Motor neuron (in vitro differentiated cells): ENCODE measurements at regions not wholly inside any gene's neighbourhood (a gene's known extent, or its start where the extent isn't known, plus 50 kb on each side); places are given as distances from the start of the nearest gene placed in this dataset.
A peak's percentile ranks its signal among the peaks of the same experiment; 100 is the strongest.
"Not testable (repeated sequence)": the region's sequence is repeated elsewhere in the genome, so short reads cannot be mapped to it uniquely, and the experiment has no call there.

Experiments
- ATAC-seq, 8 experiments: fragments of 200-7000 bp; cut with Tn5 transposase; replicated peaks in 6 of 8; 2 replicates each; pipeline ENCODE4 v1.8.0; 2021; ENCODE audit warnings: mild to moderate bottlenecking in 8 of 8, moderate library complexity in 8 of 8
- H3K27ac ChIP-seq, 2 donors: fragments of 250-450 bp; sonication (Bioruptor Pico); 2 replicates each; pipeline ENCODE4 v1.9.0; 2021; ENCODE audit warnings: antibody characterized with exemption in 2 of 2, mild to moderate bottlenecking in 2 of 2, moderate library complexity in 1 of 2
- H3K4me1 ChIP-seq, 2 donors: fragments of 250-450 bp; sonication (Bioruptor Pico); replicated peaks in 1 of 2; 2 replicates each; pipeline ENCODE4 v1.6.1; 2021; ENCODE audit warnings: antibody characterized with exemption in 2 of 2, mild to moderate bottlenecking in 2 of 2, moderate library complexity in 1 of 2
- H3K4me3 ChIP-seq, 5 donors: fragments of 250-450 bp; sonication (Bioruptor Pico); 2 replicates each; pipeline ENCODE4 v1.9.0; 2021; ENCODE audit warnings: antibody characterized with exemption in 5 of 5, mild to moderate bottlenecking in 5 of 5, moderate library complexity in 4 of 5
- WGBS, 10 experiments: fragments of 450-650 bp; shearing (Covaris generic); methylation state at CpG; one replicate each; pipeline ENCODE4 v1.0.0; 2022; 5-methylcytosine and 5-hydroxymethylcytosine counted together
- in situ Hi-C, 9 experiments: fragments of 400-800 bp; cut with MboI; loops; one replicate each; pipeline ENCODE4 v1.15.0; 2021; ENCODE audit warnings: low sequenced_read_pairs in 9 of 9, low pct_unique_long_range_greater_than_20kb in 2 of 9; ENCODE audit not compliant: unreplicated experiment in 9 of 9

DNA sequence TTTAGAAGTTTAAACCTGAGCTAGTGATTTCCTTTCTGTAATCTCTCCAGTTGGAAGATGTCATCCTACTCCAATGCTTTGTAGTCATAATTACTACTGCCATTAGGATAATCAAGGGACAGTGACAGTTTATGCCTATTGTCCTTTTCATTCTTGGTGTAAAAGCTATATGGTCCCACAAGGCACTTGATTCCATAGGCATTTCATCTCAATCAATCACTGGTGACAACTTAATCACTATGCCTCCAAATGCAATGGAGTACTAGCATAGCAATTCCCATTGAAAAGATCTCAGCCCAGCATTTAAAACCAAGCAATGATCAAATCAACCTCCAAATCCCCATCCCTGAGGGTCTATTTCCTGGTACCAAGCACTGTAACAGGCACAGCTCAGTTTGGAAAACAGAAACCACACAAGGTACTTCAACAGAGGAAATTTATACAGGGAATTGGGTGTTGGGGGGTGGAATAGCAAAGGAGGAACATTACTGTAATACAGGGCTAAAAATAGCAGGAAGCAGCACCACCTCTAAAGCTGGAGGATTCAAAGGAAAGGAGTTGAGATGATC lies 51.0 kb downstream of the FHIP2A start:
- no peak overlapping the region for H3K4me3 ChIP-seq
- in situ Hi-C loops: loop anchor here in 3 of 9 experiments (10.0 to 25.0 kb wide), 2 partner anchors 240 to 252 kb away; no protein-coding TSS in a partner anchor
- H3K27ac ChIP-seq: no peak overlapping the region
- peaks cover 10 to 52% of the 10 kb centered on the region in 2 donors for H3K4me1 ChIP-seq
- ATAC-seq: no peak

GRCh38 chr10:114874827-114875411 lies 53.3 kb downstream of the FHIP2A start:
- no peak overlapping the region for H3K4me3 ChIP-seq
- H3K27ac ChIP-seq: no peak overlapping the region
- H3K4me1 ChIP-seq: peaks cover 2 to 31% of the 10 kb centered on the region in 2 donors
- peak; percentile 17 to 98 (median 92) for ATAC-seq
- WGBS, 10 experiments: 17 to 80% (median 32%) methylated on average over 1 to 11 of the region's 17 CpGs; no CpG with 5 or more reads in 1 of the 10 experiments
- in situ Hi-C loops: loop anchor here in 4 of 9 experiments (10.0 to 25.0 kb wide), 2 partner anchors 237 to 250 kb away; no protein-coding TSS in a partner anchor

- in situ Hi-C loops: loop anchor here in 2 of 9 experiments (10.0 to 25.0 kb wide), 2 partner anchors 237 to 249 kb away; no protein-coding TSS in a partner anchor
- not testable (repeated sequence) for ATAC-seq, H3K27ac ChIP-seq, H3K4me3 ChIP-seq
- H3K4me1 ChIP-seq: peaks cover 0 to 24% of the 10 kb centered on the region in 2 donors
- WGBS, 10 experiments: 80 to 100% (median 96%) methylated on average over 1 to 4 of the region's 4 CpGs; no CpG with 5 or more reads in 1 of the 10 experiments
These were observed 54.1 kb downstream of the FHIP2A start for GRCh38 chr10:114875590-114876081.

- Histone ChIP-seq H3K27ac (no peak overlapping the region), H3K4me1 (peaks cover 0 to 23% of the 10 kb centered on the region in 2 donors), H3K4me3 (no peak overlapping the region)
- ATAC-seq: no peak
- 29 to 100% (median 95%) methylated on average over 1 to 3 of the region's 9 CpGs; no CpG with 5 or more reads in 5 of the 10 experiments for WGBS, 10 experiments
- in situ Hi-C loops: loop anchor here in 2 of 9 experiments (10.0 to 25.0 kb wide), 2 partner anchors 236 to 249 kb away; no protein-coding TSS in a partner anchor
These were observed 54.6 kb downstream of the FHIP2A start for GRCh38 chr10:114876169-114876568.

DNA sequence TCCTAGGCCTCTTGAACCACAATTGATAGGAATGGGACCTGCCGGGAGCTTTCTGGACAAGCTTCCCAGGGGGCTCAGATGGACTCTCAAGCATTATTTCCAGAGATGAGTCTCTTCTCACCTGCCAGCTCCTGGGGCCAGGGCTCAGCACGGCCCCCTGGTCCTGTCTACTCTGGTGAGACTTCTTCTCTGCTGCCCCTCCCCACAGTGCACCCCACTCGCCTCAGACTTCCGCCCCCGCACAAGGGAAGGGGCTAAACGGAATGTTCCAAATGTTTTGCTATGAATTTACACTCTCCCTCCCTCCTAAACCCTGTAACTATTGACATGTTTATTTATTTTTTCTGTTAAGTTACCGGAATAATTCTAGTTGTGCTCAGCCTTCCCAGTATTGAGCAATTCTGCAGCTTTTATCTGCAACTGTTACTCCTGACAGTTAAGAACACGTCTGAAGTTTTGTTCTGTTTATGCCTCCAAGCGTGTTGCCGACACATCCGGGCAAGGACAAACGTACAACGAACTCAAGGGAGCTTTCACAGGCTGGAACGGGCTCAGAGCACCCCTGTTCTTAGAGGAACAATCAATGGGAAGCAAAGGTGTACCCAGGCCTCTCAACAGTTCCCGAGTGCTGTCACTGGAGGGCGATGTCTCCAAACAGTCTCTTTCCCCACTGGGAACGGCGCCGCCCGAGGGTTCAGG lies 55.2 kb downstream of the FHIP2A start:
- Histone ChIP-seq H3K27ac (no peak overlapping the region), H3K4me3 (no peak overlapping the region), H3K4me1 (peaks cover 0 to 19% of the 10 kb centered on the region in 2 donors)
- 0 to 31% (median 13%) methylated on average over 3 to 9 of the region's 20 CpGs; no CpG with 5 or more reads in 1 of the 10 experiments for WGBS, 10 experiments
- ATAC-seq: peak; percentile 61 to 91 (median 78)
- in situ Hi-C loops: loop anchor here in 2 of 9 experiments (10.0 to 25.0 kb wide), 2 partner anchors 236 to 248 kb away; no protein-coding TSS in a partner anchor

GRCh38 chr10:114877301-114877644 lies 55.7 kb downstream of the FHIP2A start:
- Histone ChIP-seq H3K4me3 (no peak overlapping the region), H3K4me1 (peaks cover 0 to 21% of the 10 kb centered on the region in 2 donors), H3K27ac (no peak overlapping the region)
- WGBS, 10 experiments: 42 to 93% (median 64%) methylated on average over 3 to 6 of the region's 6 CpGs; no CpG with 5 or more reads in 2 of the 10 experiments
- no peak for ATAC-seq
- in situ Hi-C loops: loop anchor here in 2 of 9 experiments (10.0 to 25.0 kb wide), 2 partner anchors 235 to 248 kb away; no protein-coding TSS in a partner anchor

DNA sequence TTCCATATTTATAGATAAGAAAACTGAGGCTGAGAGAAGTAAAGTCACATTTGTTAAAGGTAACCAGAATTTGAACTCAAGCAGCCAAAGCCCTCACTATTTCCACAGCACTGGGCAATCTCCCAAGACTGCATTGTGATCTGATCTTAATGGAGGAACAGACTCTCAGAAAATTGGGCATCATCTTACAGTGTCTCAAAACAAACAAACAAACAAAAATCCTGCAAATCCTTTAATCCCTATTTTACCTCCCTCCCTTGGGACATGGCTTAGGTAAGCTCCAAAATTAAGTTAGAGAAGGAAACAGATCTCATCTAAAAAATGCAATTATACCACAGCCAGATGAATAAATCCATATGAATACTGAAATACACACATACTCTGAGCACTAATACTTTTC lies 57.5 kb downstream of the FHIP2A start:
- Histone ChIP-seq H3K4me3 (no peak overlapping the region), H3K27ac (no peak overlapping the region), H3K4me1 (peaks cover 0 to 21% of the 10 kb centered on the region in 2 donors)
- in situ Hi-C loops: loop anchor here in 2 of 9 experiments (10.0 to 25.0 kb wide), 2 partner anchors 233 to 246 kb away; no protein-coding TSS in a partner anchor
- no peak for ATAC-seq

DNA sequence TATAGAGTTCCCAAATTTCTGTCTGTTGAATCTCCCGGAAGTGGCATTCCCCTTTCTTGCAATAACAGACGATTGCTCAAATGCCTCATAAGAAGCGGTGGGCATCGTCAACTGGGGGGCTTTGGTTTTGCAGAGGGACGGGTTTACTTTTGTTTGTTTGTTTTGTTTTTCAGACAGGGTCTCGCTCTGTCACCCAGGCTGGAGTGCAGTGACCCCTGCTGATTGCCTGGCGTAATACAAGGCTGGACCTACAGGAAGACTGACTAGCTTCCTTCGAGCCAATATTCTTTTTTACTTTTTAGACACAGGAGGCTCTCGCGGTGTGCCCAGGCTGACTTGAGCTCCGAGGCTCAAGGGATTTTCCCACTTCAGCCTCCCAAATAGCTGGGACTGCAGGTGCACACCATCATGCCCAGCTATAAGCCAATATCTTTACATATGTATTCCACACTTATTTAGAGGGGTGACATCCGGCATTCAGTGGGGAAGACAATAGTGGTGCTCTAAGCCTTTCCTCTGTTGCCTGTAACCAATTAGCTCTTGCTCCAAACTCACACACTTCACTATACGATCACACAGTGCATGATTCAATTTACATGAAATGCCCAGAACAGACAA lies 58.1 kb downstream of the FHIP2A start:
- H3K4me1 ChIP-seq: peaks cover 0 to 18% of the 10 kb centered on the region in 2 donors
- no peak overlapping the region for H3K4me3 ChIP-seq
- H3K27ac ChIP-seq: no peak overlapping the region
- in situ Hi-C loops: loop anchor here in 2 of 9 experiments (10.0 to 25.0 kb wide), 2 partner anchors 233 to 245 kb away; no protein-coding TSS in a partner anchor
- peak in 3 of 8 experiments; percentile 38 to 62 (median 55) for ATAC-seq
- 13 to 84% (median 41%) methylated on average over 2 to 12 of the region's 13 CpGs; no CpG with 5 or more reads in 1 of the 10 experiments for WGBS, 10 experiments

DNA sequence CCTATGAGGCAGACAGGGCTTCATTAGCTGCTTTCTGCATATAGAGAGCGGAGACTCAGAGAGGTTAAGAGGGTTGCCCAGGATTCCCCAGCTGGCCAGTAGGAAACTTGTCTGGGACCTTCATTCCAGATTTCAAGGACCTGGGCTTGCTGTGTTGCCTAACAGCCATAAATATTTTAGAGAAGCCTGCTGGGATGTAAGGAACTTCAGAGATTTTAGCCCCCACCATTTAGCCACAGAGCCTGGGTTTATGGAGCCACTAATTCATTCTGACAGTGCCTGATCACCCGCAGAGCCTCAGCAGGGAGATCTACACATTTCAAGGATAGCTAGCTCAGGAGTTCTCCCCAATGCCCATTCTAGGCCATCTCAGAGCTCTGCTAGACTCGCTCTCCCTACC lies 56.6 kb upstream of the TRUB1 start:
- in situ Hi-C loops: loop anchor here in 1 of 9 experiments (25.0 kb wide), 1 partner anchor 231 kb away; no protein-coding TSS in a partner anchor
- no peak for ATAC-seq
- no peak overlapping the region for H3K4me3 ChIP-seq
- no peak overlapping the region for H3K27ac ChIP-seq
- WGBS, 10 experiments: 45 to 100% (median 76%) methylated on average over 1 to 2 of the region's 3 CpGs; no CpG with 5 or more reads in 3 of the 10 experiments
- H3K4me1 ChIP-seq: peaks cover 2 to 19% of the 10 kb centered on the region in 2 donors

GRCh38 chr10:114881901-114882300 lies 56.1 kb upstream of the TRUB1 start:
- no peak for ATAC-seq
- in situ Hi-C loops: loop anchor here in 1 of 9 experiments (25.0 kb wide), 1 partner anchor 230 kb away; no protein-coding TSS in a partner anchor
- Histone ChIP-seq H3K27ac (no peak overlapping the region), H3K4me1 (peaks cover 2 to 19% of the 10 kb centered on the region in 2 donors), H3K4me3 (no peak overlapping the region)
- WGBS, 10 experiments: 39 to 100% (median 72%) methylated on average over 1 to 10 of the region's 12 CpGs; no CpG with 5 or more reads in 1 of the 10 experiments

DNA sequence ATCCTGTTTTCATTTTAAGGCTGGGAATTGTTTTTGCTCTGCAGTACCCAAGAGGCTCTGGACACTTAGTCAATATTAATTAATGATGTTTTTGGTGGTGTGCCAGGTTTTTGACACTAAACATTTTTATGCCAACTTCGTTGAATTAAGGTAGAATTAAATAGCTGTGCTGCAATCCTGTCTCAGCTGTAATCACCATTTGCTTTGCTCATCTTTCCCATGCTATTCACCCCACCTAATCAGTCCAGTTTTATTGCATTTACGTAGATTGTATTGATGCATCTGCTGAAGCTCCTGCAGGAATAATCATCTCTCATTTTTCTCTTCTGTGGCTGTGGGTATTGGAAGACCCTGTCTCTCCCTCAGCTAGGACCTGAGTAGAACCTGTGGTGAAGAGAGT lies 52.6 kb upstream of the TRUB1 start:
- peaks cover 2 to 14% of the 10 kb centered on the region in 2 donors for H3K4me1 ChIP-seq
- ATAC-seq: peak in 5 of 8 experiments; percentile 29 to 87 (median 62)
- WGBS, 10 experiments: 0 to 80% (median 43%) methylated on average over 1 to 2 of the region's 2 CpGs; no CpG with 5 or more reads in 1 of the 10 experiments
- H3K4me3 ChIP-seq: no peak overlapping the region
- no peak overlapping the region for H3K27ac ChIP-seq
- in situ Hi-C loops: loop anchor here in 1 of 9 experiments (25.0 kb wide), 1 partner anchor 227 kb away; no protein-coding TSS in a partner anchor
